SIG-M5 (cell line): ENCODE measurements at regions not wholly inside any gene's neighbourhood (a gene's known extent, or its start where the extent isn't known, plus 50 kb on each side); places are given as distances from the start of the nearest gene placed in this dataset.

Source experiments
- DNase-seq: peaks from one replicate; lab custom pipeline; 2025; lab: John Stamatoyannopoulos, UW

DNA sequence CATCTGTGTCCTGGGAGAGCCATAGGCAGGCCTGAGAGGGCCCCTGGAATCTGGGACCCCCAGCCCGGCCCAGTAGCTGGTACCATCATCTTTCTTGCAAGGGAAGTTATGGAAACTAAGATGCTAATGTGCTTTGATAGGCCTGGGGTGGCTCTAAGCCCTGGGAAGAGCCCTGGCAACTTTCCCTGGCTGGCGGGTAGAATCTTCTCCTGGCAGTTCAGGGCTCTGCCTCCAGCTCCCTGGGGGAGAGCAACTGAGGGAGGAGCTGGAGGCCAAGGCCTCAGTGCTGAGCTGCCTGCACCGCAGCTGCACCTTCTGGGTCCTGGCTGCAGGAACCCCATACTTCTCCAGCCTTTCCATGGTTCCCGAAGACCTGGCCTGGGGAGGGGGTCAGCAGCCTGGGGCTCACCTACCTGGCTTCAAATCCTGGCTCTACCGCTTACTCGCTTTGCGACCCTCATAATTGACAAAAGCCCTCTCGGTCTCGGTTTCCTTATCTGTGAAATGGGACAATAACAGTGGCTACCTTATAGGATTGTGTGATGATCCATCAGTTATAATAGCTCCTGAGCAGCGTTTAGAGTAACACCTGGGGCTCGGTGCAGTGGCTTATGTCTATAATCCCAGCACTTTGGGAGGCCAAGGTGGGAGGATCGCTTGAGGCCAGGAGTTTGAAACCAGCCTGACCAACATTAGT lies 333.7 kb downstream of the SEC14L1 start:
- DNase-seq, result no peak

GRCh38 chr17:77475016-77475976 lies 334.5 kb downstream of the SEC14L1 start:
- no peak for DNase-seq

DNA sequence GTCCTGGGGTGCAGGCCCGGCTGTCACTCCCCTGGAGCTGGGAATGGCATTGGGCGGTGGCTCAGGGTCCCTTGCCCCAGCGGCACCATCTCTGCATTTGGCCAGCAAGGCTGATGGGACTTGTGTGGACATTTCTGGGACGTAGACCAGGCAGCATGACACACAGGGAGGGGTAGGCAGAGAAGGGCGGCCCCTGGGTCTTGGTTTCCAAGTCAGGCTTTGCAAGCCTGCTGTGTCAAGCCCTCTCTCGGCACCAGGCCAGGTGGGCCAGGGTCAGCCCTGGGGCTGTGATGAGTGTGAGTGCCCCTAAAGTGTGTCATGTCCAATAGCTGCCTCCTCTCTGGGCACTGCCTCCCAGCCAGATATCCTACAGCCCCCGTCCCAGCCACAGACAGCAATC lies 335.2 kb downstream of the SEC14L1 start:
- no peak for DNase-seq

GRCh38 chr17:77476498-77476897 lies 335.7 kb downstream of the SEC14L1 start:
- no peak for DNase-seq

GRCh38 chr17:77476931-77477805 lies 336.4 kb downstream of the SEC14L1 start:
- no peak for DNase-seq

- DNase-seq, result no peak
These were observed 337.5 kb downstream of the SEC14L1 start for GRCh38 chr17:77478281-77478680.

- no peak for DNase-seq
These were observed 338.1 kb downstream of the SEC14L1 start for GRCh38 chr17:77478899-77479298.

DNA sequence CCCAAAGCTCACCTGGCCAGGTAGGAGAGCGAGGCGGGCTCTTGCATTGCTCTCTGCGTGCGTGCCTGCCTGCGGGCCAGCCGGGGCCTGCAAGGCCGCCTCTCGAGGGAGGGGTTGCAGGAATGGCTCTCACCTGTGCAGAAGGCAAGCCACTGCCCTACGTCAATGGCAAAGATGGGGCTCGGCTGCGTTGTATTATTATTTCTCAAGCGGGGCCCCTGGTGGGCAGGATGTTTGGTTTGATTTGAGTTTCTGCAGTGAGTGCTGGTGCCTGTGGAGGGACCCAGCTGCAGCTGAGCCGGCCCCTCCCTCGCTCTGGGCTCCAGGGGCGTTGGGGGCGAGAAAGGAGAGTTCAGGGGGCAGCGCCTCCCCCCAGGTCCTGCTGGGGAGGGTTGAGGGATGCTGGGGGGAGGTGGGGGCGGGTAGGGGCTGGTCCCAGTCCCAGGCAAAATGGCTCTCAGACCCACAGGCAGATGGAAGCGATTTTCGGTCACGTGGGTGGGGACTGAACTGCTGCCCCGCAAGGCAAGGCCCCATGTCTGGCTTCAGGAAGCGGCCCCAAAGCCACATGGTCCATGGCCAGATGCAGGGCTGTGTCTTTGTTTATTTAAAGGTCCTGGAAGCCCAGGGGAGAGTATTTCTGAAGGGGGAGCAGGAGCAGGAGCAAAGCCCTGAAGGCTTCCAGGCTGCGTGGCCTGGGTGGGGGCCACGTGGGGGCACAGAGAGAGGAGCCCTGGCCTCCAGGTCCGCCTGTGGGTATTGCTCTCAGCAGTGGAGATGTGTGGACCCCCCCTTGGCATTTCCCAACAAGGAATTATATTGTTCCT lies 338.8 kb downstream of the SEC14L1 start:
- DNase-seq, result no peak

- no peak for DNase-seq
These were observed 339.4 kb downstream of the SEC14L1 start for GRCh38 chr17:77480199-77480508.

GRCh38 chr17:77480509-77481215 lies 339.9 kb downstream of the SEC14L1 start:
- DNase-seq, result no peak

DNA sequence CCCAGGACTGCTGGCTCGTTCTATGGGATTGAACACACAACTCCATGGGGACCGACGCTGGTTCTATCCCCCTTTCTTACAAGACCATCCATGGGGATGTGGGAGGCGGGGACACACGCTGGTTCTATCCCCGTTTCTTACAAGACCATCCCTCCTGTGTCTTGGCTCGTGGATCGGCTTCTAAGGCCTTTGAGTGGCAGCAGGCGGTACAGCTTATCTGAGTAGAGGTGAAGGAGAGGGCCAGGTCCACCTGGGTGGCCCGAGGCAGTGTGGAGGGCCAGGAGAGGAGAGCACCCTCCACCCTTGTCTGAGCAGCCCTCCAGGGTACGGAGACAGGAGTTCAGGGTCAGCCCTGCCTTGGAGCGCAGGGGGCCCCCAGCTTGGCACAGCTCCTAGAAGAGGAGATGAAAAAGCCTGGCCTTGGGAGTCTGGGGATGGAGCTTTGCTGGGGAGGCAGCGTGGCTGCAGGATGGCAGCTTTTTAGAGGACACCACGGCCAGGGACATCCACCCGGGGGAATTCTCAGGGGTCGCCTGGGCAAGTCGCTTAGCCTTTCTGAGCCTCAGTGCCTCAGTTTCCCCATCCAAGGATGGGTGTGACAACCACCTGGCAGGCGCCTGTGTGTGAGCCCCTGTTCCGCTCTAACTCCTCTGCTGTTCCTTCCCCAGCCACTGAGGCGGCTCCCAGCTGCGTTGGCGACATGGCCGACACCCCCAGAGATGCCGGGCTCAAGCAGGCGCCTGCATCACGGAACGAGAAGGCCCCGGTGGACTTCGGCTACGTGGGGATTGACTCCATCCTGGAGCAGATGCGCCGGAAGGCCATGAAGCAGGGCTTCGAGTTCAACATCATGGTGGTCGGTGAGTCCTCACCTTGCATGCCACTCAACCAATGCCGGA lies 341.0 kb downstream of the SEC14L1 start:
- no peak for DNase-seq

DNA sequence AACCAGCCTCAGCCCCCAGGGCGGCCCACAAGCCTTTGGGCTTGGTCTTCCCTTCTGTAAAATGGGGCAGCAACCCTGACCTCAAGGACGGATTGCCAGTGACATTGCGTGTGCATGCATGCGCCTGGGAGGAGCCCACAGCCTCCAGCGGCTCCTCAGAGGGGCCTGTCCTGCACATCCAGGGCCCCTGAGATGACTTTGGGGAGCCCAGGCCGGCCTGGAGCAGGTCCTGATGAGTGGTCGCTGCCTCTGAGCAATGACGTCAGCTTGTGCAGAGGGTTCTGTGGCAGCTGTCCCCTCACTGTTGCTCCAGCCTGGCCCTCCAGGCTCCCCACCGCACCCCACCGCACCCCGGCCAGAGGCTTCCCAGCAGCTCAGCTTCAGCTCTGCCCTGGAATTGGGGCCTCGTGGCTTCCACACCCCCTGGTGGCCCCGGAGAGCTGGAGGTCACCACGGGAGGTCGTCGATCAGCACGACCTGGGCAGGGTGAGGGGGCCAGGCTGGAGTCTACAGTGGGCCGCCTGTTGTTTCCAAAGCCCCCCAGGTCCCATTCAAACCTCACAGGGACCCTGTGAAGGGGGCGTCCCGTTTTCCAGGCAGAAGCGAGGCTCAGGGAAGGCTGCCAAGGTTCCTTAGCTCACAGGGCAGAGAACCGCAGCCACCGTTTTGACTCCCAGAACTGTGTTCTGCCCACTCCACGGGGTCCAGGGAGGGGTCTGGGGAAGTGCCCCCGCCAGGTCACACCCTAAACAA lies 341.8 kb downstream of the SEC14L1 start:
- no peak for DNase-seq

GRCh38 chr17:77483128-77483598 lies 342.4 kb downstream of the SEC14L1 start:
- no peak for DNase-seq

- no peak for DNase-seq
These were observed 343.3 kb downstream of the SEC14L1 start for GRCh38 chr17:77484111-77484510.

GRCh38 chr17:77485089-77485833 lies 344.5 kb downstream of the SEC14L1 start:
- DNase-seq, result no peak

GRCh38 chr17:77487211-77487629 lies 346.5 kb downstream of the SEC14L1 start:
- no peak for DNase-seq

GRCh38 chr17:77487677-77488530 lies 347.1 kb downstream of the SEC14L1 start:
- DNase-seq, result no peak
